GM12873 (cell line): ENCODE measurements at regions not wholly inside any gene's neighbourhood (a gene's known extent, or its start where the extent isn't known, plus 50 kb on each side); places are given as distances from the start of the nearest gene placed in this dataset.

Source experiments
- TF ChIP-seq, protein P1 (sequence below): IDR thresholded peaks from 2 replicates; pipeline ENCODE4 v1.5.1; 2012; ENCODE audit warnings: low read depth, mild to moderate bottlenecking, moderate library complexity, low read length, control low read depth; ENCODE audit not compliant: insufficient read depth; ENCODE audit errors: missing control alignments

DNA sequence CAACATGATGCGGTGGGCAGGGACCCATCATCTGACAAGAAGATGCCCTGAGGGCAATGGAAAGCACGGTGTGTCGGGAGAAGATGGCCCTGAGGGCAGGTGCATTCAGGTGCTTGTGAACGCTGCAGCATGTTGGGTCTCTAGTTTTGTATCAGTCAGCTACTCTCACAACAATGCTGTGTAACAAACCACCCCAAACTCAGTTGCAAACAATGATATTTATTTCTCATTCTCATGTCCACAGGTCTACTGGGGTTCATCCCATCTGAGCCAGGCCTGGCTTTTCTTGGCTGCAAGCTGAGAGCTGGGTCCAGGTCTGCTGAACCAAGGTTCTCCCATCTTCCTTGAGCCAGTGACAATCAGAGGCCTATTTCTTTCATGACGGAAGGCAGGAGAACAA, 461.6 kb downstream of the PREX1 start:
- TF ChIP-seq, protein P1, sequence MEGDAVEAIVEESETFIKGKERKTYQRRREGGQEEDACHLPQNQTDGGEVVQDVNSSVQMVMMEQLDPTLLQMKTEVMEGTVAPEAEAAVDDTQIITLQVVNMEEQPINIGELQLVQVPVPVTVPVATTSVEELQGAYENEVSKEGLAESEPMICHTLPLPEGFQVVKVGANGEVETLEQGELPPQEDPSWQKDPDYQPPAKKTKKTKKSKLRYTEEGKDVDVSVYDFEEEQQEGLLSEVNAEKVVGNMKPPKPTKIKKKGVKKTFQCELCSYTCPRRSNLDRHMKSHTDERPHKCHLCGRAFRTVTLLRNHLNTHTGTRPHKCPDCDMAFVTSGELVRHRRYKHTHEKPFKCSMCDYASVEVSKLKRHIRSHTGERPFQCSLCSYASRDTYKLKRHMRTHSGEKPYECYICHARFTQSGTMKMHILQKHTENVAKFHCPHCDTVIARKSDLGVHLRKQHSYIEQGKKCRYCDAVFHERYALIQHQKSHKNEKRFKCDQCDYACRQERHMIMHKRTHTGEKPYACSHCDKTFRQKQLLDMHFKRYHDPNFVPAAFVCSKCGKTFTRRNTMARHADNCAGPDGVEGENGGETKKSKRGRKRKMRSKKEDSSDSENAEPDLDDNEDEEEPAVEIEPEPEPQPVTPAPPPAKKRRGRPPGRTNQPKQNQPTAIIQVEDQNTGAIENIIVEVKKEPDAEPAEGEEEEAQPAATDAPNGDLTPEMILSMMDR, result no peak

DNA sequence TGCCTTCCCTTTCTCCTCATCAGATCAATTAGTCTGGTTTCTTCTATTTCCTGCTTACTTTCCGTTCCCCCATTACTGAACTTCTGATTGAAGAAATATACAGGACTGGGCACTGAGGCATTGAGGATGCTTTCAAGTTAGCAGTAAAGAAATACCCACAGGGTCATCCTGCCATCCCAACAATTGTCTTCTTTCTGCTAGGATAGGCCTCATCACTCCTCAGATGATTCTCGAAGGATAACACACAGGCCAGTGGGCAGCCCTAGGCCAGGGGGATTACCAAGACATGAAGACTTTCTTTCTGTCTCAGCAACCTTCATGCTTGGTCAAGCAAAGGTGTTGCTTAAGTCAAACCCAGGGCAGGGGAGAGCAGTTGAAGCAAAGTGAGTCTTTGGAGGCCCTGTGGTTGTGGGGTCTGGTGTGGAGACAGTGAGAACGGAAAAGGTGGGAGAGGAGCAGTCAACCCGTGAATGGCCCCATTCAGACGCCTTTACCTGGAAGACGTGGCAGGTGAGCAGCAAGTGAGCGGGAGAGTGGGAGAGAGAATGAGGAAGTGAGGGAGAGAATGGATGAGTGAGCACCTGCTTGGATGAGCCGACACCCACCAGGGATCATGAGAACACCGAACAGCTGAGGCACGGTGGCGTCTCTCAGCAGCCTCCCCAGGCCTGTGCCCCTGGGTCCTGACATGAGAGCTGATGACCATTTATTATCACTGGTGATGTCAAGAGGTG, 462.9 kb downstream of the PREX1 start:
- TF ChIP-seq, protein P1, result no peak

DNA sequence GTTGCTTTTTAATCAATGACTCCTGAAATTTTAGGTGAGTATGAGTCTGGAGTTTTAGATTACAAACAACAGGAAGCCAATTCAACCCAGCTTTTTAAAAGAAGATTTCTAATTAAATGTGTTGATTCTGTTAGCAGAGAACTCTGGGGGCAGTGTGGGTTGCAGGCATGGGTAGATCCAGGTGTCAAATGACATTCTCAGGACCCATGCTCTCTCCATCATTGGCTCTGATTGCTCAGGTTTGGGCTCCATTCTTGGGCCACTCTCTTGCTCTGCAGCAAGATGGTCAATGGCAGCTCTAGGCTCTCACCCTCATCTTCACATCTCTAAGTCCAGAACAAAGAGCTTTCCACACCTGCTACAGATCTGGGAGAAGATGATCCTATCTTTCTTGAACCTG, 463.7 kb downstream of the PREX1 start:
- TF ChIP-seq, protein P1, result no peak

DNA sequence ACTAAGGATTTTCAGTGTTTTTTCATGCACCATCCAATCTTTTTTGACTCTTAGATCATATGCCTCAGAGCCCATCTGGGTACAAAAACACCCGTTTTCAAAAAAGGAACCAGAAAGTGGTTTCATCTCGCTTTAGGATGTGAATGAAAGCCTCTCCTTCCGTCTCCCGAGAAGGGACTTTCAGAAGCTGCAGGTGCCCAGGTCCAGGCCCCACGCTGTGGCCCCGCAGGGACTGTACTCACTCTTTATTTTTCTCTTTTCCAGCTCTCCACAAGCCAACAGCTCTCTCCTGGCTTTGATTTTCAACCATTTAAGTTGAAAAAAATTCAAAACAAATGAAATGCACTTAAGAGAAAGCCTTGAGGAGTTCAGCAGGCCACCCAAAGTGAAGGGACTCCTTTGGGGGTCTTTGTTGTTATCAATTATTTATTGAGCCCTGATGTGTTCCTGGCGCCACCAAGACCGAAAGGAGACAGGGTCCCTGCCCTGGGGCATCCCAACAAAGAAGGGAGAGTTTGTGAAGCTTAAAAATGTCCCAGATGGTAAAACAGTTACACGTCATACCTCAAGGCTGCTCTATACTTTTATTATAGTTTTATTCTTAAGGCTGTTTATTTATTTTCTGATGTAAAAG, 467.3 kb downstream of the PREX1 start:
- TF ChIP-seq, protein P1, result no peak

DNA sequence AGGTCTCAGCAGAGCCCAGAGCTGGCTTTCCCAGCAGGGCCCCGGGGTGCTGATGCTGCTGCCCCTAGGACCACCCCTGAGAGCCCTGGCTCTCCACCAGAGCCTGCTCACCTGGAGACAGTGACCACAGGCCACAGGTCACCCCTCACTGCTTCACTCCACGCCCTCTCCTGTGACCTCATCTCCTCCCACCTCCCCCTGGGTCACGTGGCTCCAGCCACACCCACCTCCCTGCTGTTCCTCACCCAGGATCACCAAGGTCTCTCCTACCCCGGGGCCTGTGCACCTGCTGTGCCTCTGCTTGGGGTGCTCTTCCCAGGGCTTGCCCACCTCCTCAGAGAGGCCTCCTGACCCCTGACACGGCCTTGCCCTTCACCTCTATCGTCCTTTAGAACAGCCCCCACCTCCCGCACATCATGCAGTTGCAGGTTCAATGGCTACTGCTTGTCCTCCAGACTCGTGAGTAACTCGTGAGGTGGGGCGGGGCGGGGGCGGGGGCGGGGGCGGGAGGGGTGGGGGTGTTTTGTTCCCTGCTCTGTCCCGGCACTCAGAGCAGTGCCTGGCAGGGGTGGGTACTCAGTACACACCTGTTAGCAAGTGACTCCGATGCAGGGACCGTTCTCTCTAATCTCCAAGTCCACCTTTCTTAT, 468.0 kb downstream of the PREX1 start:
- TF ChIP-seq, protein P1, result no peak

DNA sequence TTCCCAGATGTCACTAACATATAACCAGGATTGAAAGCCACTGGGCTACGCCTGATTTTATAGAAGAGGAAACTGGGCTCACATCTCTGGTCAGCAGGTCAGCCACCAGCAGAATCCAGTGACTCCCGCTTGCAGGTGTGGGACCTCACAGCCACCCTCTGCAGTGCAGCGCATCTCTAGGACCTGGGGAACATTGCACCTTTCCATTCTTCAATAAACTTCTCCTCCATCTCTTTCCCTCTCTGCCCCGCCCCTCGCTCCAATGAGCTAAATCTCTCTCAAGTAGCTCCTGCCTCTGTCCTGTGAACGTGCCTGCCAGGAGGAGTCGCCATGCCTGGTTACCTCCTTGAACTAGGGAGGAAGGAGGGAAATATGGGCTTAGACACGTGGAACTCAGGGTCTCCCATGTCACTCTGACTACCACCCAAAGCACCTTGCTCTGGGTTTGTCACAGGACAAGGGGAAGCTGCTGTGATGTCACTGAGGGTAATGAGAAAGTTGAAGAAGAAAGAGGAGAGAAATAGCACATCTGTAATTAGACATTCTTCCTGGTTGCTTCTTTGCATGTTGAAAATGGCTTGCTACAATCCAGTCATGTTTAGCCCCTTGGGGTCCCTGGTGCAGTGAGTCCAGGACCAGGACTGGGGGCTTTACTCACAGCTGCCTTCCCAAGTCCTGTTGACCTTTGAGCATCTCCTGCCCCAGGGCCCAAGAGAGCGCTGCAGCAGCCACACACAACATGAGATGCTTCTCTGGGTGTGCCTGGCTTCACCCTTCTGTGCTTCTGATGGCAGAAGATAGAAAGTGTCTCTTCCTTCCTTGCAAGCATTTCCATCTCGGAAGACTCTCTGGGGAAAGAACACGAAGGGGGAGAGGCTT, 469.4 kb downstream of the PREX1 start:
- TF ChIP-seq, protein P1, result no peak
